IMR-90 (cell line): ENCODE measurements at regions not wholly inside any gene's neighbourhood (a gene's known extent, or its start where the extent isn't known, plus 50 kb on each side); places are given as distances from the start of the nearest gene placed in this dataset.

Source experiments
- CHD1 ChIP-seq: IDR thresholded peaks from 2 replicates; pipeline ENCODE4 v1.6.1; 2012; ENCODE audit warnings: low read depth, low read length, improper control_type of control experiment
- CTCF ChIP-seq: conservative IDR thresholded peaks from 2 replicates; pipeline ENCODE4 v1.5.1; 2012; ENCODE audit warnings: mild to moderate bottlenecking, low read depth, low read length, improper control_type of control experiment
- MXI1 ChIP-seq: IDR thresholded peaks from 2 replicates; pipeline ENCODE4 v1.6.1; 2012; ENCODE audit warnings: low read depth, mild to moderate bottlenecking, low read length, moderate library complexity, borderline replicate concordance
- POLR2A ChIP-seq: IDR thresholded peaks from 2 replicates; pipeline ENCODE4 v1.6.1; 2012; ENCODE audit warnings: mild to moderate bottlenecking, low read depth, low read length
- SMC3 ChIP-seq: fragments of 150-350 bp; IDR thresholded peaks from 2 replicates; pipeline ENCODE4 v1.6.1; 2016; ENCODE audit warnings: low read depth, mild to moderate bottlenecking, antibody characterized with exemption, low read length, moderate library complexity
- USF2 ChIP-seq: fragments of 150-350 bp; IDR thresholded peaks from 2 replicates; pipeline ENCODE4 v1.6.1; 2017; ENCODE audit warnings: mild to moderate bottlenecking, antibody characterized with exemption, low read length, low read depth

- TF ChIP-seq POLR2A (no peak), CTCF (no peak), SMC3 (no peak), CHD1 (no peak), MXI1 (no peak), USF2 (no peak)
These were observed 68.6 kb upstream of the RALGAPA2 start for GRCh38 chr20:20781029-20781428.
